ENCODE measurements at regions not wholly inside any gene's neighbourhood (a gene's known extent, or its start where the extent isn't known, plus 50 kb on each side); places are given as distances from the start of the nearest gene placed in this dataset.

GRCh38 chr6:167437888-167438484, 113.1 kb downstream of the TTLL2 start:
- Histone ChIP-seq H3K9me3 (no peaks in the 10 kb centered on the region), H3K4me1 (no peaks in the 10 kb centered on the region), H3K27ac (no peak overlapping the region), H3K36me3 (no peaks in the 10 kb centered on the region), H3K4me3 (no peak overlapping the region), H3K27me3 (no peaks in the 10 kb centered on the region)
- no peak for DNase-seq
- no peak for TF ChIP-seq CTCF (IDR thresholded peaks at IDR 0.05)
- intact Hi-C loops (cut with DNase I; ENCODE audit: low total_unique reads), result no loop called here

- no peaks in the 10 kb centered on the region for H3K9me3 ChIP-seq
- no peaks in the 10 kb centered on the region for H3K36me3 ChIP-seq
- no peak overlapping the region for H3K4me3 ChIP-seq
- no peaks in the 10 kb centered on the region for H3K27me3 ChIP-seq
- intact Hi-C loops (cut with DNase I; ENCODE audit: low total_unique reads), result no loop called here
- no peak for TF ChIP-seq CTCF (IDR thresholded peaks at IDR 0.05)
- no peak for DNase-seq
- no peaks in the 10 kb centered on the region for H3K4me1 ChIP-seq
- H3K27ac ChIP-seq, result no peak overlapping the region
These were observed 116.9 kb downstream of the TTLL2 start for GRCh38 chr6:167441715-167442206.

GRCh38 chr6:167442245-167442644, 117.4 kb downstream of the TTLL2 start:
- H3K9me3 ChIP-seq, result no peaks in the 10 kb centered on the region
- no peaks in the 10 kb centered on the region for H3K27me3 ChIP-seq
- intact Hi-C loops (cut with DNase I; ENCODE audit: low total_unique reads), result no loop called here
- H3K36me3 ChIP-seq, result no peaks in the 10 kb centered on the region
- H3K4me1 ChIP-seq, result no peaks in the 10 kb centered on the region
- H3K27ac ChIP-seq, result no peak overlapping the region
- no peak overlapping the region for H3K4me3 ChIP-seq
- DNase-seq, result no peak
- no peak for TF ChIP-seq CTCF (IDR thresholded peaks at IDR 0.05)

GRCh38 chr6:167442796-167443680, 118.2 kb downstream of the TTLL2 start:
- no peak for TF ChIP-seq CTCF (IDR thresholded peaks at IDR 0.05)
- no peaks in the 10 kb centered on the region for H3K4me1 ChIP-seq
- no peaks in the 10 kb centered on the region for H3K27me3 ChIP-seq
- H3K4me3 ChIP-seq, result no peak overlapping the region
- no peak overlapping the region for H3K27ac ChIP-seq
- no peaks in the 10 kb centered on the region for H3K36me3 ChIP-seq
- DNase-seq, result no peak
- intact Hi-C loops (cut with DNase I; ENCODE audit: low total_unique reads), result no loop called here
- no peaks in the 10 kb centered on the region for H3K9me3 ChIP-seq

GRCh38 chr6:167444602-167445346, 119.9 kb downstream of the TTLL2 start:
- no peak for TF ChIP-seq CTCF (IDR thresholded peaks at IDR 0.05)
- no peaks in the 10 kb centered on the region for H3K9me3 ChIP-seq
- no peak overlapping the region for H3K4me3 ChIP-seq
- no peak for DNase-seq
- intact Hi-C loops (cut with DNase I; ENCODE audit: low total_unique reads), result no loop called here
- no peaks in the 10 kb centered on the region for H3K36me3 ChIP-seq
- no peaks in the 10 kb centered on the region for H3K27me3 ChIP-seq
- no peak overlapping the region for H3K27ac ChIP-seq
- no peaks in the 10 kb centered on the region for H3K4me1 ChIP-seq
